ENCODE measurements at regions not wholly inside any gene's neighbourhood (a gene's known extent, or its start where the extent isn't known, plus 50 kb on each side); places are given as distances from the start of the nearest gene placed in this dataset.
"Not testable (repeated sequence)": the region's sequence is repeated elsewhere in the genome, so short reads cannot be mapped to it uniquely, and the experiment has no call there.

DNA sequence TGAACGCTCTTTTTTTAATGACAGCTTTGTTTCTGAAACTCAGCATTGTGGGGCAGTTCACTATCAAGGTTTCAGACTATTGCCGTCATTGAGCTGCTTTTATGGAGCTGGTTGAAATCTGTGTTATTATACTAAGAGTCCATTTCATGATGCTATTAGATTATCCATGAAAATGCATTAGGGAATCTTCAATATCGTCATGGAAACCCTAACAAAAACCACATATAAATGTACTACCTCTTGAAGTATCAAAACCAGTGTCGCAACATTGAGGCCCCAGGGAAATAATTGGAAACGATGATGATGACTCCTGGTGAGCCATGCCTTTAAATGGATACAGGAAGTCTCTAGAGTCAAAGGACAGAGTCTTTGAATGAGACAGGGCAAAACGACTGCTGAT is 231.6 kb upstream of the CPHXL start:
- no peaks in the 10 kb centered on the region for H3K36me3 ChIP-seq (replicated peaks; ENCODE audit: control insufficient read depth, insufficient read depth, low read length)
- no peak for DNase-seq
- H3K27me3 ChIP-seq (ENCODE audit: control insufficient read depth, insufficient read depth, low read length) = no peaks in the 10 kb centered on the region
- H3K4me3 ChIP-seq (ENCODE audit: insufficient read depth, low read depth, low read length) = no peak overlapping the region

DNA sequence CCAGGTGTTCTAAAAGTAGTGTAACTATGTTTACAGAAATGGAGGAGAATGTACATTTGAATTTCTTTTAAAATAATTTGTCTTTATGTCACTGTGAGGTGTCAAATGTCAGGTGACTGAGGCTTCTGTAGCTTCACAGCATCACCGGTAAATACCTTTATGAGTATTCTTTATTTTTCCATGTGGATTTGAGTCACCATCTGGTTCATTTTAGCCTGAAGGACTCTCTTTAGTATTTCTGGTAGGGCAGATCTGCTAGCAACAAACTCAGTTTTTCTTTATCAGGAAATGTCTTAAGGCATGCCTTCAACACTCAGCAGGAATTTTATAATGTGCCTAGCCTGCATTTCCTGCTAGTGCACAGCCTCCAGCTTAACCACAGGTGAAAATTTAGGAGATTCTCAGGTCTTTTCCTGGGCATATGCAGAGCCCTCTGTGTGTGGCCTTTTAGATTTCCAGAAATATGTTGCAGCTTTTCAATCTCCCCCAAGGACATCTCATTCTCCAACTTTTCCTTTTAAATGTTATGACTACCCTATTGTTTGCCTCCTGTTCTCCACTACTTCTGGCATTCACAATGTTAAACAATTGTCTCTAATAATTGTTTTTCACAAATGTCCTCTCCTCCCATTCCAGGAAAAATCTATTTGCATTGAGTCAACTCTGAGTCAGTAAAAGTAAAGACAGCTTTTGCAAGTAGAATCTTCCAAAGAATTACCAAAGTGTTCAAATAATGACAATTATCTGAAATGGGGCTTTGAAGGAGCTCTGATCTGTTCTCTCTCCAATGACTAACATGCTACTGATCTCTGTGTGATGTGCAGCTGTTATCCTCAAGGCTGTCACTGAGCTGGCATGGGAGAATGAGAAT is 239.4 kb upstream of the CPHXL start:
- Histone ChIP-seq H3K36me3 (replicated peaks; ENCODE audit: control insufficient read depth, insufficient read depth, low read length) (no peaks in the 10 kb centered on the region), H3K4me3 (ENCODE audit: insufficient read depth, low read depth, low read length) (no peak overlapping the region), H3K27me3 (ENCODE audit: control insufficient read depth, insufficient read depth, low read length) (no peaks in the 10 kb centered on the region)
- DNase-seq = no peak

- H3K4me3 ChIP-seq (ENCODE audit: insufficient read depth, low read depth, low read length); DNase-seq; H3K27me3 ChIP-seq (ENCODE audit: control insufficient read depth, insufficient read depth, low read length); H3K36me3 ChIP-seq (replicated peaks; ENCODE audit: control insufficient read depth, insufficient read depth, low read length): not testable (repeated sequence)
Measured at GRCh38 chr16:75969120-75969519, 242.8 kb upstream of the CPHXL start.

DNA sequence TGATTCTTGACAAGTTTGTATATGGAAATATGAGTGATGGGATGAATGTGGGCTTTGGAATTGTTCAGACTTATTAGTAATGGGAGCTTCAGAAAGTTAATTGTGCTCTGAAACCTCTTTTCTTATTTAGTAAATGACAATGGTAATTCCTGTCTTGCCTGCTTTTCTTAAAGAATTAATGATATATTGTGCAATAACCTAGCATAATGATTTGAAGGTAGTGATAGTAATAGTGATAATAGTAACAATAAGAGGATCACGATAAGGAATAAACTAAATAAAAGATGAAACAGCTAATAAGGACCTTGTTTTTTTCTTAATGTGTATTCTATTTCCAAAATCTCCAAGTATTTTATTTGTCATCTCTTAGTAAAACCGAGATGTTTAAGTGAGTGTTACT is 245.0 kb upstream of the CPHXL start:
- Histone ChIP-seq H3K36me3 (replicated peaks; ENCODE audit: control insufficient read depth, insufficient read depth, low read length) (no peaks in the 10 kb centered on the region), H3K27me3 (ENCODE audit: control insufficient read depth, insufficient read depth, low read length) (no peaks in the 10 kb centered on the region; the same call in 1 of the 2 replicates), H3K4me3 (ENCODE audit: insufficient read depth, low read depth, low read length) (no peak overlapping the region)
- no peak for DNase-seq

DNA sequence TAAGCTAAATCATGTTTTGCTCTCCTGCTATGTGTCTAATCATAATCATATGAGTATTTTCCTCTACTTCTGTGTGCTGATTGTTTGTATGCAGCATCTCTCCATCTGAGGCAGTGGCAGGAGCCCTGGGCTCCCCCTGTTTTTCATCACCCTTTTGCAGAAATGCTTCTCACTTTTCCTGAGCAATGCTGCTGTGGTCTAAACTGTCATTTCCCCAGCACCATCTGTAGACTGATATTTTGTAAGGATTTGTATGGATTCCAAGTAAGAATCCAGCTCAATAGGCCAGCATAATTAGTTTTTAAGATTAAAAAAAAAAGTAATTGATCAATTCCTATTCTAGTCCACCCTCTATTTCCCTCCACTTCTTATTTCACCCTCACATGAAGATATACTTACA is 257.0 kb upstream of the CPHXL start:
- H3K36me3 ChIP-seq (replicated peaks; ENCODE audit: control insufficient read depth, insufficient read depth, low read length) = no peaks in the 10 kb centered on the region
- DNase-seq = no peak
- no peaks in the 10 kb centered on the region for H3K27me3 ChIP-seq (ENCODE audit: control insufficient read depth, insufficient read depth, low read length)
- H3K4me3 ChIP-seq (ENCODE audit: insufficient read depth, low read depth, low read length) = no peak overlapping the region

GRCh38 chr16:75983741-75984381 is 257.6 kb upstream of the CPHXL start:
- Histone ChIP-seq H3K27me3 (ENCODE audit: control insufficient read depth, insufficient read depth, low read length) (no peaks in the 10 kb centered on the region), H3K36me3 (replicated peaks; ENCODE audit: control insufficient read depth, insufficient read depth, low read length) (no peaks in the 10 kb centered on the region), H3K4me3 (ENCODE audit: insufficient read depth, low read depth, low read length) (no peak overlapping the region)
- no peak for DNase-seq

DNA sequence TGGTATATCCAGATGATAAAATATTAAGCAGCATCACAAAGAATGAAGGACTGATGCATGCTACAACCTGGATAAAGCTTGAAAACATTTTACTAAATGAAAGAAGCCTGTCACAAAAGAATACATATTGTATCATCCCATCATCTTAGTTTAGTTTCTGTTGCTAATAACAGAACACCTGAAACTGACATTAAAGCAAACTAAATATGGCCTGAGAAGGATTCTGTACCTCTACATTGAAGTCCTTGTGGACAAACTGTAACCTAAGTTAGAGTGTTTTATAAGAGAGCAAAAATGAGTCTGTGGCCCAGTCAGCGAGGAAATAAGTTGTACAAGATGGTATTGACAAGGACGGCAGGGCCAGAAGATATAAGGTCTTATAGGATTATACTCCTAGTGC is 261.0 kb upstream of the CPHXL start:
- Histone ChIP-seq H3K36me3 (replicated peaks; ENCODE audit: control insufficient read depth, insufficient read depth, low read length) (no peaks in the 10 kb centered on the region), H3K4me3 (ENCODE audit: insufficient read depth, low read depth, low read length) (no peak overlapping the region), H3K27me3 (ENCODE audit: control insufficient read depth, insufficient read depth, low read length) (no peaks in the 10 kb centered on the region)
- no peak for DNase-seq

GRCh38 chr16:75996491-75996890 is 270.2 kb upstream of the CPHXL start:
- Histone ChIP-seq H3K4me3 (ENCODE audit: insufficient read depth, low read depth, low read length) (no peak overlapping the region), H3K36me3 (replicated peaks; ENCODE audit: control insufficient read depth, insufficient read depth, low read length) (no peaks in the 10 kb centered on the region), H3K27me3 (ENCODE audit: control insufficient read depth, insufficient read depth, low read length) (no peaks in the 10 kb centered on the region)
- DNase-seq = no peak

GRCh38 chr16:75997606-75998005 is 271.3 kb upstream of the CPHXL start:
- no peak for DNase-seq
- no peaks in the 10 kb centered on the region for H3K36me3 ChIP-seq (replicated peaks; ENCODE audit: control insufficient read depth, insufficient read depth, low read length)
- no peaks in the 10 kb centered on the region for H3K27me3 ChIP-seq (ENCODE audit: control insufficient read depth, insufficient read depth, low read length)
- no peak overlapping the region for H3K4me3 ChIP-seq (ENCODE audit: insufficient read depth, low read depth, low read length)

- no peak for DNase-seq
- H3K4me3 ChIP-seq (ENCODE audit: insufficient read depth, low read depth, low read length) = no peak overlapping the region
- no peaks in the 10 kb centered on the region for H3K27me3 ChIP-seq (ENCODE audit: control insufficient read depth, insufficient read depth, low read length)
- H3K36me3 ChIP-seq (replicated peaks; ENCODE audit: control insufficient read depth, insufficient read depth, low read length) = no peaks in the 10 kb centered on the region
Measured at GRCh38 chr16:76007645-76008044, 269.6 kb upstream of the CNTNAP4 start.

GRCh38 chr16:76023835-76024234 is 253.4 kb upstream of the CNTNAP4 start:
- H3K4me3 ChIP-seq (ENCODE audit: insufficient read depth, low read depth, low read length) = no peak overlapping the region
- no peaks in the 10 kb centered on the region for H3K36me3 ChIP-seq (replicated peaks; ENCODE audit: control insufficient read depth, insufficient read depth, low read length)
- no peaks in the 10 kb centered on the region for H3K27me3 ChIP-seq (ENCODE audit: control insufficient read depth, insufficient read depth, low read length)
- DNase-seq = no peak

DNA sequence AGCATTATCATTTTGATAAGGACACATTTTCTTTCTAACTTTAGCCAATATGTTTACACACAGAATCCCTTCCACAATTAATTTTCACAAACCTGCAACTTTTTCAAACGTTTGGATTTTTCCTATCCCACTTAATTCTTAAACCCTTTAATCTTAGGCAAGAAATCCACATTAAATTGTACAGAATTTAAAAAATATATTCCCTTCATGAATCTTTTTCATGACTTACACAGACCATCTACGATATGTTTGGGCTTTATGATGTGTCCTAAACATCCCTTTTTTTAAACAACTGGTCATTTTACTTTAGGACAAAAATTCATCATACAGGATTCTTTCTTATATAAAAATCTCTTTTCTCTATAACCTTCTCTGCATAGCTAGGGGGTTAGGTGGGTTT is 241.5 kb upstream of the CNTNAP4 start:
- no peaks in the 10 kb centered on the region for H3K36me3 ChIP-seq (replicated peaks; ENCODE audit: control insufficient read depth, insufficient read depth, low read length)
- no peak for DNase-seq

DNA sequence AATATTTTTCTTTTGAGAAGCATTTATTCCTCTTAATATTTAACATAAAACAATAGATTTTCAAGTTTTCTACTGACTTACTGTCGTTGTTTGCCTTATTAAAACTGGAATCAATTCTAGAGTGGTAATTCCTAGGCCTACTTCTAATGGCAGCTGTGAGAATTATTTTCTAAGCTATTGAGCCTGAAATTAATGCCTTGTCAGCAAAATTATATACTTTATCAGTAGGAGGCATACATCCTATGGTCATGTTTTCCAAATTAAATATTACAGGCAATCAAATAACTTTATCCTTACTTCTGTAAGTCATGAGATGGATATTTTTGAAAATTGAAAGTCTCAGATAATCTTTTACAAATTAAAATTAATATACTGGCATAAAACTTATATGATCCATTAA is 239.1 kb upstream of the CNTNAP4 start:
- Histone ChIP-seq H3K4me3 (ENCODE audit: insufficient read depth, low read depth, low read length) (no peak overlapping the region), H3K27me3 (ENCODE audit: control insufficient read depth, insufficient read depth, low read length) (no peaks in the 10 kb centered on the region), H3K36me3 (replicated peaks; ENCODE audit: control insufficient read depth, insufficient read depth, low read length) (no peaks in the 10 kb centered on the region)
- DNase-seq = no peak

More for the DNA sequence above, 241.5 kb upstream of the CNTNAP4 start:
- Histone ChIP-seq H3K27me3 (ENCODE audit: control insufficient read depth, insufficient read depth, low read length) (no peaks in the 10 kb centered on the region), H3K4me3 (ENCODE audit: insufficient read depth, low read depth, low read length) (no peak overlapping the region)

DNA sequence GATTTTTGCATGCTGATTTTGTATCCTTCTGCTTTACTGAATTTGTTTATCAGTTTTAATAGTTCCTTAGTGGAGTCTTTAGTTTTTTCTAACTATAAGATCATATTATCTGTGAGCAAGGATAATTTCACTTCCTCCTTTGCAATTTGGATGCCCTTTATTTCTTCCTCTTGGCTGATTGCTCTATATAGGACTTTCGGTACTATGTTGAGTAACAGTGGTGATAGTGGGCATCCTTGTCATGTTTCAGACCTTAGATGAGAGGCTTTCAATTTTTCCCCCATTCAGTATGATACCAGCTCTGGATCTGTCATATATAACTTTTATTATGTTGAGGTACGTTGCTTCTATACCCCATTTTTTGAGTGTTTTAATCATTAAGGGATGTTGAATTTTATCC is 224.5 kb upstream of the CNTNAP4 start:
- DNase-seq = no peak
- Histone ChIP-seq H3K4me3 (ENCODE audit: insufficient read depth, low read depth, low read length) (no peak overlapping the region), H3K36me3 (replicated peaks; ENCODE audit: control insufficient read depth, insufficient read depth, low read length) (no peaks in the 10 kb centered on the region), H3K27me3 (ENCODE audit: control insufficient read depth, insufficient read depth, low read length) (no peaks in the 10 kb centered on the region)

GRCh38 chr16:76059186-76059585 is 218.0 kb upstream of the CNTNAP4 start:
- no peak for DNase-seq
- no peak overlapping the region for H3K4me3 ChIP-seq (ENCODE audit: insufficient read depth, low read depth, low read length)
- no peaks in the 10 kb centered on the region for H3K36me3 ChIP-seq (replicated peaks; ENCODE audit: control insufficient read depth, insufficient read depth, low read length)
- H3K27me3 ChIP-seq (ENCODE audit: control insufficient read depth, insufficient read depth, low read length) = no peaks in the 10 kb centered on the region

Measured in H7 (cell line).